ENCODE measurements at regions not wholly inside any gene's neighbourhood (a gene's known extent, or its start where the extent isn't known, plus 50 kb on each side); places are given as distances from the start of the nearest gene placed in this dataset.

DNA sequence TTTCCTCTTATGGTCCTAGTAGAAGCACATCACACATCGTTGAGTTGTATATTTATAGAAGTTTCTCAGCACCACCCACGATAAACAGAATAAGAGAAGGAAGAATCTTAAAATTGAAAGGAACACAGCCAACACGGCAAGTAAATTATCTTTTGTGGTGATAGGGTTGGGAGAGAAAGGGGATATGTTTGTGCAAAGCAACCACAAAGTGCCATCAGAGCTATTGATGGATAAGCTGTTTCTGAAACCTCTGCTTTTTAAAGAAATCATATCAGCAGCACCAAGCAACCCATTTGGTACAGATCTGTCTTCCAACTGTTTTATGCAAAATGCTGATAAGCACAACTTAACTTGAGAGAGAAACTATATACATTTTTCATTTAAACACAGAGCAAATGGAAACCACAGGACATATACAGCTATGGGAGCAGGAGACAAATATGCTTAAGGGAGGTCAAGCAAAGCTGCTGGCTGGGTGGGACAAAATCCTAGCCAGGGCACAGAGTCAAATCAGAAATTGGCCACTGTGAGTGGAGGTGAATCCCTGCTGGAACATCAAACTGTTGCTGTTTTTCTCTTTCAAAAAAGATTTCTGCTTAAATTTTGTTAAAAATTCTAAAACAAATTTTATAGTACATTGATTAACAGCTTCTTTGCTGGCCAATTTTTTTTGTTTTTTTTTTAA lies 194.0 kb upstream of the HHIP start (continued):
- TF ChIP-seq JUNB (IDR thresholded peaks at IDR 0.05; ENCODE audit: unreplicated experiment) = no peak
- TF ChIP-seq, protein P1, sequence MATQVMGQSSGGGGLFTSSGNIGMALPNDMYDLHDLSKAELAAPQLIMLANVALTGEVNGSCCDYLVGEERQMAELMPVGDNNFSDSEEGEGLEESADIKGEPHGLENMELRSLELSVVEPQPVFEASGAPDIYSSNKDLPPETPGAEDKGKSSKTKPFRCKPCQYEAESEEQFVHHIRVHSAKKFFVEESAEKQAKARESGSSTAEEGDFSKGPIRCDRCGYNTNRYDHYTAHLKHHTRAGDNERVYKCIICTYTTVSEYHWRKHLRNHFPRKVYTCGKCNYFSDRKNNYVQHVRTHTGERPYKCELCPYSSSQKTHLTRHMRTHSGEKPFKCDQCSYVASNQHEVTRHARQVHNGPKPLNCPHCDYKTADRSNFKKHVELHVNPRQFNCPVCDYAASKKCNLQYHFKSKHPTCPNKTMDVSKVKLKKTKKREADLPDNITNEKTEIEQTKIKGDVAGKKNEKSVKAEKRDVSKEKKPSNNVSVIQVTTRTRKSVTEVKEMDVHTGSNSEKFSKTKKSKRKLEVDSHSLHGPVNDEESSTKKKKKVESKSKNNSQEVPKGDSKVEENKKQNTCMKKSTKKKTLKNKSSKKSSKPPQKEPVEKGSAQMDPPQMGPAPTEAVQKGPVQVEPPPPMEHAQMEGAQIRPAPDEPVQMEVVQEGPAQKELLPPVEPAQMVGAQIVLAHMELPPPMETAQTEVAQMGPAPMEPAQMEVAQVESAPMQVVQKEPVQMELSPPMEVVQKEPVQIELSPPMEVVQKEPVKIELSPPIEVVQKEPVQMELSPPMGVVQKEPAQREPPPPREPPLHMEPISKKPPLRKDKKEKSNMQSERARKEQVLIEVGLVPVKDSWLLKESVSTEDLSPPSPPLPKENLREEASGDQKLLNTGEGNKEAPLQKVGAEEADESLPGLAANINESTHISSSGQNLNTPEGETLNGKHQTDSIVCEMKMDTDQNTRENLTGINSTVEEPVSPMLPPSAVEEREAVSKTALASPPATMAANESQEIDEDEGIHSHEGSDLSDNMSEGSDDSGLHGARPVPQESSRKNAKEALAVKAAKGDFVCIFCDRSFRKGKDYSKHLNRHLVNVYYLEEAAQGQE (IDR thresholded peaks at IDR 0.05; ENCODE audit: unreplicated experiment) = no peak
- TF ChIP-seq CREB1 (CRISPR knock-in tag; IDR thresholded peaks at IDR 0.05; ENCODE audit: low read depth) = no peak
- TF ChIP-seq EZH2 (IDR thresholded peaks at IDR 0.05; ENCODE audit: low read depth, unreplicated experiment) = no peak
- TF ChIP-seq, protein P2, sequence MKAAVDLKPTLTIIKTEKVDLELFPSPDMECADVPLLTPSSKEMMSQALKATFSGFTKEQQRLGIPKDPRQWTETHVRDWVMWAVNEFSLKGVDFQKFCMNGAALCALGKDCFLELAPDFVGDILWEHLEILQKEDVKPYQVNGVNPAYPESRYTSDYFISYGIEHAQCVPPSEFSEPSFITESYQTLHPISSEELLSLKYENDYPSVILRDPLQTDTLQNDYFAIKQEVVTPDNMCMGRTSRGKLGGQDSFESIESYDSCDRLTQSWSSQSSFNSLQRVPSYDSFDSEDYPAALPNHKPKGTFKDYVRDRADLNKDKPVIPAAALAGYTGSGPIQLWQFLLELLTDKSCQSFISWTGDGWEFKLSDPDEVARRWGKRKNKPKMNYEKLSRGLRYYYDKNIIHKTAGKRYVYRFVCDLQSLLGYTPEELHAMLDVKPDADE (IDR thresholded peaks at IDR 0.05) = no peak
- TF ChIP-seq NANOG (IDR thresholded peaks at IDR 0.05; ENCODE audit: borderline replicate concordance) = no peak

DNA sequence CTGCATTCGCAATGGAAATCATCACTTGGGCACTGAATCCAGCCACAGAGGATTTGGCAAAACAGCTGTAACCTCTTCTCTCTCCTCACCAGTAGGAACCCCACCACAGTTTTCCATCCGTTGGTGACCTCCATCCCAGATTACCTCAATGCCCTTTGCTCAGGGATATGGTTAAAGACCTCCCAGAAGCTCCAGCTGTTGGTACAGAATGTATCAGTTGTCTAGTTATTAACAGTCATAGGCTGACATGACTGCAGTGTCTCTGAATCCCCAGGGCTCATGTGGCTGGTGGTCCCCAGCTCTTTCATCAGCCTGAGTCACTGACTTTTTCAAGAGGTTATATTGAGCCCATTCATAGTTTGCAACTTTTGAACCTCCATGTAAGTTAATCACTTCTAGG lies 189.8 kb upstream of the HHIP start:
- no peaks in the 10 kb centered on the region for H3K4me1 Mint-ChIP-seq
- no peak overlapping the region for H2AFZ ChIP-seq
- no peaks in the 10 kb centered on the region for H3K27me3 Mint-ChIP-seq (ENCODE audit: insufficient read depth, low read depth, poor library complexity)
- H3K4me2 ChIP-seq = no peak overlapping the region
- no peak overlapping the region for H3K27ac ChIP-seq (ENCODE audit: low read depth)
- H3K27ac Mint-ChIP-seq = no peak overlapping the region
- ATAC-seq (no peak), DNase-seq (ENCODE audit: low spot score) (no peak)
- no peak overlapping the region for H3K4me3 Mint-ChIP-seq
- no peaks in the 10 kb centered on the region for H4K20me1 ChIP-seq (replicated peaks; ENCODE audit: insufficient read depth)
- H3K9me2 ChIP-seq (ENCODE audit: insufficient read depth) = no peaks in the 10 kb centered on the region
- no peaks in the 10 kb centered on the region for H3K27me3 ChIP-seq (ENCODE audit: insufficient read depth)
- H3F3A ChIP-seq (replicated peaks; ENCODE audit: low read depth) = no peaks in the 10 kb centered on the region
- no peaks in the 10 kb centered on the region for H3K79me2 ChIP-seq (replicated peaks; ENCODE audit: insufficient read depth)
- H3K4me1 ChIP-seq (ENCODE audit: insufficient read depth) = no peaks in the 10 kb centered on the region
- H3K36me3 Mint-ChIP-seq (ENCODE audit: low read depth) = no peaks in the 10 kb centered on the region
- no peaks in the 10 kb centered on the region for H3K36me3 ChIP-seq (ENCODE audit: insufficient read depth)
- H3K4me3 ChIP-seq = no peak overlapping the region
- no peaks in the 10 kb centered on the region for H3K9me3 Mint-ChIP-seq
- TF ChIP-seq, protein P1 (IDR thresholded peaks at IDR 0.05; ENCODE audit: unreplicated experiment) = no peak
- no peak for TF ChIP-seq ZNF114 (CRISPR knock-in tag; IDR thresholded peaks at IDR 0.05)
- no peak for TF ChIP-seq EZH2 (IDR thresholded peaks at IDR 0.05; ENCODE audit: low read depth, unreplicated experiment)
- no peak for TF ChIP-seq STAT1 (IDR thresholded peaks at IDR 0.05; ENCODE audit: unreplicated experiment)
- TF ChIP-seq POLR2AphosphoS5 (IDR thresholded peaks at IDR 0.05; ENCODE audit: low read depth) = no peak
- TF ChIP-seq, protein P3, sequence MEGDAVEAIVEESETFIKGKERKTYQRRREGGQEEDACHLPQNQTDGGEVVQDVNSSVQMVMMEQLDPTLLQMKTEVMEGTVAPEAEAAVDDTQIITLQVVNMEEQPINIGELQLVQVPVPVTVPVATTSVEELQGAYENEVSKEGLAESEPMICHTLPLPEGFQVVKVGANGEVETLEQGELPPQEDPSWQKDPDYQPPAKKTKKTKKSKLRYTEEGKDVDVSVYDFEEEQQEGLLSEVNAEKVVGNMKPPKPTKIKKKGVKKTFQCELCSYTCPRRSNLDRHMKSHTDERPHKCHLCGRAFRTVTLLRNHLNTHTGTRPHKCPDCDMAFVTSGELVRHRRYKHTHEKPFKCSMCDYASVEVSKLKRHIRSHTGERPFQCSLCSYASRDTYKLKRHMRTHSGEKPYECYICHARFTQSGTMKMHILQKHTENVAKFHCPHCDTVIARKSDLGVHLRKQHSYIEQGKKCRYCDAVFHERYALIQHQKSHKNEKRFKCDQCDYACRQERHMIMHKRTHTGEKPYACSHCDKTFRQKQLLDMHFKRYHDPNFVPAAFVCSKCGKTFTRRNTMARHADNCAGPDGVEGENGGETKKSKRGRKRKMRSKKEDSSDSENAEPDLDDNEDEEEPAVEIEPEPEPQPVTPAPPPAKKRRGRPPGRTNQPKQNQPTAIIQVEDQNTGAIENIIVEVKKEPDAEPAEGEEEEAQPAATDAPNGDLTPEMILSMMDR (conservative IDR thresholded peaks at IDR 0.05; ENCODE audit: low read depth in 2 of 2) = no peak
- TF ChIP-seq ZNF331 (CRISPR knock-in tag; IDR thresholded peaks at IDR 0.05; ENCODE audit: low read depth) = no peak
- no peak for TF ChIP-seq NANOG (IDR thresholded peaks at IDR 0.05; ENCODE audit: borderline replicate concordance)
- TF ChIP-seq CREB1 (CRISPR knock-in tag; IDR thresholded peaks at IDR 0.05; ENCODE audit: low read depth) = no peak
